ENCODE measurements at regions not wholly inside any gene's neighbourhood (a gene's known extent, or its start where the extent isn't known, plus 50 kb on each side); places are given as distances from the start of the nearest gene placed in this dataset.

DNA sequence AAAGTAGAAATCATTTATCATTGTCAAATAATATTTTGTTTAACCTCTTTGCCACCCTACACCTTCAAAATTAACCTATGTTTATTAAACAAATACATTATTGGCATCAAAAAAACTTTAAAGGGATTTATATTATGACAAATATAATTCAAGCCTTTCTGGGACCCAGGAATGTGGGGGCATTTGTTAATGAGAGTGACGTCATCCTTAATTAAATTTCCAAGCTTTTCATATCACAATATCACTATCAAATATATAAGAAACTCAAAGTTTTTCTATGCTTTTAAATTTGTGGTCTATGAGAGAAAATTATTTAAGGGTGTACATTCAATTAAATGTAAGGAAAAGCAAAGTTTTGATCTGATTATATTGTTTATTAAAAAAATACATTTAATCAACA is 307.4 kb upstream of the POU3F3 start:
- no peak for DNase-seq
- peaks cover 2% of the 10 kb centered on the region for H3K27me3 Mint-ChIP-seq (ENCODE audit: unreplicated experiment)
- no peaks in the 10 kb centered on the region for H3K36me3 Mint-ChIP-seq (ENCODE audit: unreplicated experiment)
- H3K4me3 Mint-ChIP-seq (ENCODE audit: unreplicated experiment) = no peak overlapping the region
- no peak overlapping the region for H3K27ac Mint-ChIP-seq (ENCODE audit: unreplicated experiment)
- H3K9me3 Mint-ChIP-seq (ENCODE audit: unreplicated experiment) = no peaks in the 10 kb centered on the region
- TF ChIP-seq, protein P1, sequence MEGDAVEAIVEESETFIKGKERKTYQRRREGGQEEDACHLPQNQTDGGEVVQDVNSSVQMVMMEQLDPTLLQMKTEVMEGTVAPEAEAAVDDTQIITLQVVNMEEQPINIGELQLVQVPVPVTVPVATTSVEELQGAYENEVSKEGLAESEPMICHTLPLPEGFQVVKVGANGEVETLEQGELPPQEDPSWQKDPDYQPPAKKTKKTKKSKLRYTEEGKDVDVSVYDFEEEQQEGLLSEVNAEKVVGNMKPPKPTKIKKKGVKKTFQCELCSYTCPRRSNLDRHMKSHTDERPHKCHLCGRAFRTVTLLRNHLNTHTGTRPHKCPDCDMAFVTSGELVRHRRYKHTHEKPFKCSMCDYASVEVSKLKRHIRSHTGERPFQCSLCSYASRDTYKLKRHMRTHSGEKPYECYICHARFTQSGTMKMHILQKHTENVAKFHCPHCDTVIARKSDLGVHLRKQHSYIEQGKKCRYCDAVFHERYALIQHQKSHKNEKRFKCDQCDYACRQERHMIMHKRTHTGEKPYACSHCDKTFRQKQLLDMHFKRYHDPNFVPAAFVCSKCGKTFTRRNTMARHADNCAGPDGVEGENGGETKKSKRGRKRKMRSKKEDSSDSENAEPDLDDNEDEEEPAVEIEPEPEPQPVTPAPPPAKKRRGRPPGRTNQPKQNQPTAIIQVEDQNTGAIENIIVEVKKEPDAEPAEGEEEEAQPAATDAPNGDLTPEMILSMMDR (IDR thresholded peaks at IDR 0.05; ENCODE audit: partially characterized antibody, unreplicated experiment) = no peak
- H3K4me1 Mint-ChIP-seq (ENCODE audit: low read depth, unreplicated experiment) = peaks cover 3% of the 10 kb centered on the region

GRCh38 chr2:104547221-104547620 is 306.7 kb upstream of the POU3F3 start:
- Mint-ChIP-seq H3K27ac (ENCODE audit: unreplicated experiment) (no peak overlapping the region), H3K4me3 (ENCODE audit: unreplicated experiment) (no peak overlapping the region), H3K27me3 (ENCODE audit: unreplicated experiment) (peaks cover 2% of the 10 kb centered on the region), H3K36me3 (ENCODE audit: unreplicated experiment) (no peaks in the 10 kb centered on the region), H3K4me1 (ENCODE audit: low read depth, unreplicated experiment) (peaks cover 3% of the 10 kb centered on the region), H3K9me3 (ENCODE audit: unreplicated experiment) (no peaks in the 10 kb centered on the region)
- TF ChIP-seq, protein P1 (IDR thresholded peaks at IDR 0.05; ENCODE audit: partially characterized antibody, unreplicated experiment) = no peak
- no peak for DNase-seq

- no peak for DNase-seq
- H3K4me1 Mint-ChIP-seq (ENCODE audit: low read depth, unreplicated experiment) = no peaks in the 10 kb centered on the region
- no peaks in the 10 kb centered on the region for H3K36me3 Mint-ChIP-seq (ENCODE audit: unreplicated experiment)
- H3K27ac Mint-ChIP-seq (ENCODE audit: unreplicated experiment) = no peak overlapping the region
- no peak overlapping the region for H3K4me3 Mint-ChIP-seq (ENCODE audit: unreplicated experiment)
- TF ChIP-seq, protein P1 (IDR thresholded peaks at IDR 0.05; ENCODE audit: partially characterized antibody, unreplicated experiment) = no peak
- H3K9me3 Mint-ChIP-seq (ENCODE audit: unreplicated experiment) = no peaks in the 10 kb centered on the region
- H3K27me3 Mint-ChIP-seq (ENCODE audit: unreplicated experiment) = no peaks in the 10 kb centered on the region
Observed at GRCh38 chr2:104561251-104561650, 292.7 kb upstream of the POU3F3 start.

GRCh38 chr2:104562537-104562936 is 291.4 kb upstream of the POU3F3 start:
- Mint-ChIP-seq H3K36me3 (ENCODE audit: unreplicated experiment) (no peaks in the 10 kb centered on the region), H3K9me3 (ENCODE audit: unreplicated experiment) (no peaks in the 10 kb centered on the region), H3K27ac (ENCODE audit: unreplicated experiment) (no peak overlapping the region), H3K4me1 (ENCODE audit: low read depth, unreplicated experiment) (no peaks in the 10 kb centered on the region), H3K27me3 (ENCODE audit: unreplicated experiment) (no peaks in the 10 kb centered on the region), H3K4me3 (ENCODE audit: unreplicated experiment) (no peak overlapping the region)
- DNase-seq = no peak
- TF ChIP-seq, protein P1 (IDR thresholded peaks at IDR 0.05; ENCODE audit: partially characterized antibody, unreplicated experiment) = no peak

DNA sequence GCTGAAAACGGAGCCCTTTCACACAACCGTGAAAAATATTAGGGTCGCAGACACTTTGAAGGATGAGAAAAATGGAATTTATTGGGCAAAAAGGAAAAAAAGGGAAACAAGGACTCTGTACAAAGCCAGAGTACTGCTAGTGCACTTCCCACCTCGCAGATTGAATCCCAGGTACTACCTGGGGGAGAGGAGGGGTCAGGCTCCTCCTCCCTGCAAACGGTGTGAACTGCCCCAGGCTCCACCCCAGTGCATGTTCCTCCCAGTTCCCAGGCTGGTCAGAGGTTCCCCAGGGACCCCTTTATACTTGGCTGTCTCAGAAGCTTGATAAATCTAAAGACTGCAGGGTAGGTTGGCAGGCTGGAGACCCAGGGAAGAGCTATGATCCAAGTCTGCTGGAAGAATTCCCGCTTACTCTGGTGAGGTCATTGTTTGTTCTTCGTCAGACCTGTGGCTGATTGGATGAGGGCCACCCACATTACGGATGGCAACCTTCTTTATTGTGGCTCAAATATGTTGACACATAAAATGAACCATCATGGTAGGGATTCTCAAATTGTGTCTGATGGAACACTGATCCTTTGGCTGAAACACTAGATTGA is 290.4 kb upstream of the POU3F3 start:
- Mint-ChIP-seq H3K4me3 (ENCODE audit: unreplicated experiment) (no peak overlapping the region), H3K9me3 (ENCODE audit: unreplicated experiment) (no peaks in the 10 kb centered on the region), H3K27ac (ENCODE audit: unreplicated experiment) (no peak overlapping the region), H3K36me3 (ENCODE audit: unreplicated experiment) (no peaks in the 10 kb centered on the region), H3K27me3 (ENCODE audit: unreplicated experiment) (no peaks in the 10 kb centered on the region), H3K4me1 (ENCODE audit: low read depth, unreplicated experiment) (no peaks in the 10 kb centered on the region)
- TF ChIP-seq, protein P1 (IDR thresholded peaks at IDR 0.05; ENCODE audit: partially characterized antibody, unreplicated experiment) = no peak
- DNase-seq = no peak

Data from glutamatergic neuron (in vitro differentiated cells).